ENCODE measurements at regions not wholly inside any gene's neighbourhood (a gene's known extent, or its start where the extent isn't known, plus 50 kb on each side); places are given as distances from the start of the nearest gene placed in this dataset.

GRCh38 chr1:29447368-29447767, 211.0 kb downstream of the PTPRU start:
- no peaks in the 10 kb centered on the region for H3K9me3 ChIP-seq (ENCODE audit: control insufficient read depth in 2 of 2, low read length in 2 of 2)
- H3K36me3 ChIP-seq (ENCODE audit: control insufficient read depth in 2 of 2, insufficient read depth in 2 of 2, low read length in 2 of 2): no peaks in the 10 kb centered on the region
- no peak overlapping the region for H3K4me3 ChIP-seq (ENCODE audit: low read length in 2 of 2)
- no peak overlapping the region for H3K27ac ChIP-seq (ENCODE audit: low read length)
- no peak overlapping the region for H3K9ac ChIP-seq (ENCODE audit: low read length in 2 of 2)
- peaks cover 5 to 22% of the 10 kb centered on the region in 2 donors for H3K27me3 ChIP-seq (ENCODE audit: control insufficient read depth in 1 of 2, insufficient read depth in 2 of 2, low read length in 2 of 2)
- H3K4me1 ChIP-seq (ENCODE audit: control insufficient read depth, insufficient read depth, low read length): no peaks in the 10 kb centered on the region

- peaks cover 9 to 23% of the 10 kb centered on the region in 2 donors for H3K27me3 ChIP-seq (ENCODE audit: control insufficient read depth in 1 of 2, insufficient read depth in 2 of 2, low read length in 2 of 2)
- H3K9me3 ChIP-seq (ENCODE audit: control insufficient read depth in 2 of 2, low read length in 2 of 2): no peaks in the 10 kb centered on the region
- no peak overlapping the region for H3K27ac ChIP-seq (ENCODE audit: low read length)
- H3K4me3 ChIP-seq (ENCODE audit: low read length in 2 of 2): no peak overlapping the region
- no peak overlapping the region for H3K9ac ChIP-seq (ENCODE audit: low read length in 2 of 2)
- no peaks in the 10 kb centered on the region for H3K36me3 ChIP-seq (ENCODE audit: control insufficient read depth in 2 of 2, insufficient read depth in 2 of 2, low read length in 2 of 2)
- no peaks in the 10 kb centered on the region for H3K4me1 ChIP-seq (ENCODE audit: control insufficient read depth, insufficient read depth, low read length)
These were observed 208.7 kb downstream of the PTPRU start for GRCh38 chr1:29444782-29445729.

GRCh38 chr1:29444081-29444715, 207.9 kb downstream of the PTPRU start:
- no peak overlapping the region for H3K4me3 ChIP-seq (ENCODE audit: low read length in 2 of 2)
- no peaks in the 10 kb centered on the region for H3K4me1 ChIP-seq (ENCODE audit: control insufficient read depth, insufficient read depth, low read length)
- no peaks in the 10 kb centered on the region for H3K9me3 ChIP-seq (ENCODE audit: control insufficient read depth in 2 of 2, low read length in 2 of 2)
- no peak overlapping the region for H3K9ac ChIP-seq (ENCODE audit: low read length in 2 of 2)
- no peaks in the 10 kb centered on the region for H3K36me3 ChIP-seq (ENCODE audit: control insufficient read depth in 2 of 2, insufficient read depth in 2 of 2, low read length in 2 of 2)
- peaks cover 9 to 21% of the 10 kb centered on the region in 2 donors for H3K27me3 ChIP-seq (ENCODE audit: control insufficient read depth in 1 of 2, insufficient read depth in 2 of 2, low read length in 2 of 2)
- no peak overlapping the region for H3K27ac ChIP-seq (ENCODE audit: low read length)

- no peak overlapping the region for H3K27ac ChIP-seq (ENCODE audit: low read length)
- no peaks in the 10 kb centered on the region for H3K9me3 ChIP-seq (ENCODE audit: control insufficient read depth in 2 of 2, low read length in 2 of 2)
- H3K9ac ChIP-seq (ENCODE audit: low read length in 2 of 2): no peak overlapping the region
- H3K27me3 ChIP-seq (ENCODE audit: control insufficient read depth in 1 of 2, insufficient read depth in 2 of 2, low read length in 2 of 2): peaks cover 9 to 22% of the 10 kb centered on the region in 2 donors
- no peaks in the 10 kb centered on the region for H3K4me1 ChIP-seq (ENCODE audit: control insufficient read depth, insufficient read depth, low read length)
- no peak overlapping the region for H3K4me3 ChIP-seq (ENCODE audit: low read length in 2 of 2)
- no peaks in the 10 kb centered on the region for H3K36me3 ChIP-seq (ENCODE audit: control insufficient read depth in 2 of 2, insufficient read depth in 2 of 2, low read length in 2 of 2)
These were observed 205.8 kb downstream of the PTPRU start for GRCh38 chr1:29441916-29442668.

- Histone ChIP-seq H3K4me1 (ENCODE audit: control insufficient read depth, insufficient read depth, low read length) (no peaks in the 10 kb centered on the region), H3K4me3 (ENCODE audit: low read length in 2 of 2) (no peak overlapping the region), H3K27me3 (ENCODE audit: control insufficient read depth in 1 of 2, insufficient read depth in 2 of 2, low read length in 2 of 2) (peaks cover 6 to 18% of the 10 kb centered on the region in 2 donors), H3K9me3 (ENCODE audit: control insufficient read depth in 2 of 2, low read length in 2 of 2) (no peaks in the 10 kb centered on the region), H3K9ac (ENCODE audit: low read length in 2 of 2) (no peak overlapping the region), H3K27ac (ENCODE audit: low read length) (no peak overlapping the region), H3K36me3 (ENCODE audit: control insufficient read depth in 2 of 2, insufficient read depth in 2 of 2, low read length in 2 of 2) (no peaks in the 10 kb centered on the region)
These were observed 203.3 kb downstream of the PTPRU start for GRCh38 chr1:29439615-29440014.

- Histone ChIP-seq H3K4me3 (ENCODE audit: low read length in 2 of 2) (no peak overlapping the region), H3K9ac (ENCODE audit: low read length in 2 of 2) (no peak overlapping the region), H3K9me3 (ENCODE audit: control insufficient read depth in 2 of 2, low read length in 2 of 2) (no peaks in the 10 kb centered on the region), H3K4me1 (ENCODE audit: control insufficient read depth, insufficient read depth, low read length) (no peaks in the 10 kb centered on the region), H3K27me3 (ENCODE audit: control insufficient read depth in 1 of 2, insufficient read depth in 2 of 2, low read length in 2 of 2) (peaks cover 3 to 15% of the 10 kb centered on the region in 2 donors), H3K27ac (ENCODE audit: low read length) (no peak overlapping the region), H3K36me3 (ENCODE audit: control insufficient read depth in 2 of 2, insufficient read depth in 2 of 2, low read length in 2 of 2) (no peaks in the 10 kb centered on the region)
These were observed 202.7 kb downstream of the PTPRU start for GRCh38 chr1:29438991-29439390.

- H3K36me3 ChIP-seq (ENCODE audit: control insufficient read depth in 2 of 2, insufficient read depth in 2 of 2, low read length in 2 of 2): no peaks in the 10 kb centered on the region
- no peak overlapping the region for H3K9ac ChIP-seq (ENCODE audit: low read length in 2 of 2)
- no peak overlapping the region for H3K4me3 ChIP-seq (ENCODE audit: low read length in 2 of 2)
- H3K9me3 ChIP-seq (ENCODE audit: control insufficient read depth in 2 of 2, low read length in 2 of 2): no peaks in the 10 kb centered on the region
- H3K4me1 ChIP-seq (ENCODE audit: control insufficient read depth, insufficient read depth, low read length): no peaks in the 10 kb centered on the region
- no peak overlapping the region for H3K27ac ChIP-seq (ENCODE audit: low read length)
- peaks cover 3 to 15% of the 10 kb centered on the region in 2 donors for H3K27me3 ChIP-seq (ENCODE audit: control insufficient read depth in 1 of 2, insufficient read depth in 2 of 2, low read length in 2 of 2)
These were observed 201.6 kb downstream of the PTPRU start for GRCh38 chr1:29437946-29438345.

- peaks cover 3 to 9% of the 10 kb centered on the region in 2 donors for H3K27me3 ChIP-seq (ENCODE audit: control insufficient read depth in 1 of 2, insufficient read depth in 2 of 2, low read length in 2 of 2)
- H3K9ac ChIP-seq (ENCODE audit: low read length in 2 of 2): no peak overlapping the region
- no peaks in the 10 kb centered on the region for H3K36me3 ChIP-seq (ENCODE audit: control insufficient read depth in 2 of 2, insufficient read depth in 2 of 2, low read length in 2 of 2)
- H3K4me1 ChIP-seq (ENCODE audit: control insufficient read depth, insufficient read depth, low read length): no peaks in the 10 kb centered on the region
- no peaks in the 10 kb centered on the region for H3K9me3 ChIP-seq (ENCODE audit: control insufficient read depth in 2 of 2, low read length in 2 of 2)
- H3K27ac ChIP-seq (ENCODE audit: low read length): no peak overlapping the region
- H3K4me3 ChIP-seq (ENCODE audit: low read length in 2 of 2): no peak overlapping the region
These were observed 200.0 kb downstream of the PTPRU start for GRCh38 chr1:29436181-29436785.

- no peak overlapping the region for H3K4me3 ChIP-seq (ENCODE audit: low read length in 2 of 2)
- H3K4me1 ChIP-seq (ENCODE audit: control insufficient read depth, insufficient read depth, low read length): no peaks in the 10 kb centered on the region
- H3K27me3 ChIP-seq (ENCODE audit: control insufficient read depth in 1 of 2, insufficient read depth in 2 of 2, low read length in 2 of 2): peaks cover 0 to 6% of the 10 kb centered on the region in 2 donors
- H3K9me3 ChIP-seq (ENCODE audit: control insufficient read depth in 2 of 2, low read length in 2 of 2): peaks cover 8% of the 10 kb centered on the region in 2 donors
- no peaks in the 10 kb centered on the region for H3K36me3 ChIP-seq (ENCODE audit: control insufficient read depth in 2 of 2, insufficient read depth in 2 of 2, low read length in 2 of 2)
- no peak overlapping the region for H3K27ac ChIP-seq (ENCODE audit: low read length)
- H3K9ac ChIP-seq (ENCODE audit: low read length in 2 of 2): no peak overlapping the region
These were observed 197.5 kb downstream of the PTPRU start for GRCh38 chr1:29433830-29434229.

- H3K27me3 ChIP-seq (ENCODE audit: control insufficient read depth in 1 of 2, insufficient read depth in 2 of 2, low read length in 2 of 2): peaks cover 0 to 6% of the 10 kb centered on the region in 2 donors
These were observed 194.8 kb downstream of the PTPRU start for GRCh38 chr1:29431138-29431537.

More at GRCh38 chr1:29431138-29431537, 194.8 kb downstream of the PTPRU start:
- Histone ChIP-seq H3K4me1 (ENCODE audit: control insufficient read depth, insufficient read depth, low read length) (no peaks in the 10 kb centered on the region), H3K9ac (ENCODE audit: low read length in 2 of 2) (no peak overlapping the region), H3K27ac (ENCODE audit: low read length) (no peak overlapping the region), H3K36me3 (ENCODE audit: control insufficient read depth in 2 of 2, insufficient read depth in 2 of 2, low read length in 2 of 2) (no peaks in the 10 kb centered on the region), H3K9me3 (ENCODE audit: control insufficient read depth in 2 of 2, low read length in 2 of 2) (peaks cover 8 to 14% of the 10 kb centered on the region in 2 donors), H3K4me3 (ENCODE audit: low read length in 2 of 2) (no peak overlapping the region)
